Stimulated activated CD8-positive, alpha-beta memory T cell treated with anti-CD3 and anti-CD28 coated beads, Interleukin-15, amount 100 ng/mL, for 4 hours (primary cell): ENCODE measurements at regions not wholly inside any gene's neighbourhood (a gene's known extent, or its start where the extent isn't known, plus 50 kb on each side); places are given as distances from the start of the nearest gene placed in this dataset.

ENCODE experiments used
- DNase-seq, 2 donors: peaks; one replicate each; pipeline ENCODE4 v3.0.0-alpha.2; 2020; ENCODE audit warnings: low read depth in 2 of 2

- DNase-seq, result no peak
Observed at GRCh38 chr13:48888613-48889012, 87.1 kb upstream of the FNDC3A start.

- no peak for DNase-seq
Observed at GRCh38 chr13:48890391-48890790, 85.3 kb upstream of the FNDC3A start.

GRCh38 chr13:48891586-48891985 lies 84.1 kb upstream of the FNDC3A start:
- no peak for DNase-seq

- DNase-seq, result no peak
Observed at GRCh38 chr13:48892053-48892687, 83.5 kb upstream of the FNDC3A start.

GRCh38 chr13:48892688-48893075 lies 83.0 kb upstream of the FNDC3A start:
- DNase-seq, result no peak

GRCh38 chr13:48896312-48896711 lies 79.4 kb upstream of the FNDC3A start:
- no peak for DNase-seq

- no peak for DNase-seq
Observed at GRCh38 chr13:48901781-48902180, 73.9 kb upstream of the FNDC3A start.

- DNase-seq, result no peak
Observed at GRCh38 chr13:48902368-48902767, 73.3 kb upstream of the FNDC3A start.

GRCh38 chr13:48904668-48905290 lies 70.9 kb upstream of the FNDC3A start:
- DNase-seq, result no peak

GRCh38 chr13:48906200-48906599 lies 69.5 kb upstream of the FNDC3A start:
- DNase-seq, result no peak

- no peak for DNase-seq
Observed at GRCh38 chr13:48908381-48909055, 67.2 kb upstream of the FNDC3A start.

- no peak for DNase-seq
Observed at GRCh38 chr13:48909056-48909389, 66.7 kb upstream of the FNDC3A start.

GRCh38 chr13:48910686-48911085 lies 65.0 kb upstream of the FNDC3A start:
- no peak for DNase-seq

GRCh38 chr13:48919751-48920150 lies 56.0 kb upstream of the FNDC3A start:
- no peak for DNase-seq

GRCh38 chr13:48920730-48921129 lies 55.0 kb upstream of the FNDC3A start:
- DNase-seq, result no peak

GRCh38 chr13:48923376-48923775 lies 52.3 kb upstream of the FNDC3A start:
- DNase-seq, result no peak

- no peak for DNase-seq
Observed at GRCh38 chr13:48925001-48925400, 50.7 kb upstream of the FNDC3A start.
